Astrocyte (in vitro differentiated cells and primary cell): ENCODE measurements at regions not wholly inside any gene's neighbourhood (a gene's known extent, or its start where the extent isn't known, plus 50 kb on each side); places are given as distances from the start of the nearest gene placed in this dataset.

Source experiments
- CTCF ChIP-seq: IDR thresholded peaks from 2 replicates; pipeline ENCODE4 v1.5.1; 2011; ENCODE audit warnings: low read depth, mild to moderate bottlenecking, inconsistent platforms, low read length, moderate library complexity; ENCODE audit not compliant: insufficient read depth
- EZH2 ChIP-seq: IDR thresholded peaks from 2 replicates; pipeline ENCODE4 v1.6.1; 2012; ENCODE audit warnings: mild to moderate bottlenecking, low read length, inconsistent platforms; ENCODE audit not compliant: insufficient read depth

- TF ChIP-seq CTCF: no peak
- no peak for TF ChIP-seq EZH2
Observed at GRCh38 chr10:26359670-26360069, 78.5 kb upstream of the APBB1IP start.
